Kidney epithelial cell (primary cell): ENCODE measurements at regions not wholly inside any gene's neighbourhood (a gene's known extent, or its start where the extent isn't known, plus 50 kb on each side); places are given as distances from the start of the nearest gene placed in this dataset.

Source experiments
- DNase-seq: peaks from one replicate; pipeline ENCODE4 v3.0.0-alpha.2; 2010; ENCODE audit warnings: low read depth
- H3K27me3 ChIP-seq: 2 replicates; pipeline ENCODE4 v1.6.0; 2011; ENCODE audit warnings: low read length; ENCODE audit not compliant: control insufficient read depth, insufficient read depth
- H3K36me3 ChIP-seq: 2 replicates; pipeline ENCODE4 v1.5.1; 2011; ENCODE audit warnings: low read length; ENCODE audit not compliant: control insufficient read depth, insufficient read depth
- H3K4me3 ChIP-seq: 2 replicates; pipeline ENCODE4 v1.5.1; 2011; ENCODE audit warnings: low read depth, mild to moderate bottlenecking, control low read depth, low read length
- CTCF ChIP-seq: IDR thresholded peaks from 2 replicates; pipeline ENCODE4 v1.5.1; 2011; ENCODE audit warnings: mild to moderate bottlenecking, moderate library complexity, low read length, control low read depth, inconsistent platforms; ENCODE audit not compliant: insufficient read depth, poor library complexity, severe bottlenecking

GRCh38 chr20:57857118-57857517, 147.3 kb upstream of the PMEPA1 start:
- no peaks in the 10 kb centered on the region for H3K36me3 ChIP-seq
- no peak for DNase-seq
- no peak for TF ChIP-seq CTCF
- H3K4me3 ChIP-seq: no peak overlapping the region
- no peaks in the 10 kb centered on the region for H3K27me3 ChIP-seq

- H3K27me3 ChIP-seq: no peaks in the 10 kb centered on the region
- no peak for DNase-seq
- TF ChIP-seq CTCF: no peak
- H3K4me3 ChIP-seq: no peak overlapping the region
- no peaks in the 10 kb centered on the region for H3K36me3 ChIP-seq
Measured at GRCh38 chr20:57856658-57857057, 146.8 kb upstream of the PMEPA1 start.

- DNase-seq: no peak
- Histone ChIP-seq H3K36me3 (no peaks in the 10 kb centered on the region), H3K4me3 (no peak overlapping the region), H3K27me3 (peaks cover 2% of the 10 kb centered on the region)
- no peak for TF ChIP-seq CTCF
Measured at GRCh38 chr20:57851796-57852195, 142.0 kb upstream of the PMEPA1 start.

- no peak for TF ChIP-seq CTCF
- Histone ChIP-seq H3K27me3 (peaks cover 4% of the 10 kb centered on the region), H3K36me3 (no peaks in the 10 kb centered on the region), H3K4me3 (no peak overlapping the region)
- DNase-seq: no peak
Measured at GRCh38 chr20:57851025-57851682, 141.3 kb upstream of the PMEPA1 start.

- Histone ChIP-seq H3K36me3 (no peaks in the 10 kb centered on the region), H3K4me3 (no peak overlapping the region), H3K27me3 (peaks cover 8% of the 10 kb centered on the region)
- no peak for TF ChIP-seq CTCF
- DNase-seq: no peak
Measured at GRCh38 chr20:57849521-57850215, 139.9 kb upstream of the PMEPA1 start.

- no peak for DNase-seq
- TF ChIP-seq CTCF: no peak
- no peaks in the 10 kb centered on the region for H3K36me3 ChIP-seq
- no peak overlapping the region for H3K4me3 ChIP-seq
- peaks cover 8% of the 10 kb centered on the region for H3K27me3 ChIP-seq
Measured at GRCh38 chr20:57849121-57849520, 139.3 kb upstream of the PMEPA1 start.
